OCI-LY1 (cell line): ENCODE measurements at regions not wholly inside any gene's neighbourhood (a gene's known extent, or its start where the extent isn't known, plus 50 kb on each side); places are given as distances from the start of the nearest gene placed in this dataset.

Source experiments
- H2AFZ ChIP-seq: fragments of 200-600 bp; sonication (generic), shearing (Covaris generic); 2 replicates; pipeline ENCODE4 v1.6.0; 2014; ENCODE audit warnings: antibody characterized with exemption, mild to moderate bottlenecking, low read length
- H3F3A ChIP-seq: fragments of 200-600 bp; sonication (generic), shearing (Covaris generic); 2 replicates; pipeline ENCODE4 v1.6.0; 2014; ENCODE audit warnings: mild to moderate bottlenecking, antibody characterized with exemption, low read length, moderate library complexity; ENCODE audit not compliant: insufficient read depth
- H3K27ac ChIP-seq: fragments of 200-600 bp; sonication (generic); 2 replicates; pipeline ENCODE4 v1.5.1; 2014; ENCODE audit warnings: low read length, mixed run types, mild to moderate bottlenecking, low read depth; ENCODE audit not compliant: poor library complexity, severe bottlenecking
- H3K27me3 ChIP-seq: fragments of 200-600 bp; sonication (generic); 2 replicates; pipeline ENCODE4 v1.6.0; 2014; ENCODE audit warnings: antibody characterized with exemption, mild to moderate bottlenecking, low read length, moderate library complexity; ENCODE audit not compliant: insufficient read depth
- H3K36me3 ChIP-seq: fragments of 200-600 bp; sonication (generic); 2 replicates; pipeline ENCODE4 v1.6.1; 2014; ENCODE audit warnings: mild to moderate bottlenecking, antibody characterized with exemption, low read length, moderate library complexity, mixed read lengths; ENCODE audit not compliant: insufficient read depth
- H3K4me1 ChIP-seq: fragments of 200-600 bp; sonication (generic); 2 replicates; pipeline ENCODE4 v1.5.1; 2014; ENCODE audit warnings: mild to moderate bottlenecking, low read length, moderate library complexity; ENCODE audit not compliant: insufficient read depth, severe bottlenecking
- H3K4me2 ChIP-seq: fragments of 200-600 bp; sonication (generic), shearing (Covaris generic); 2 replicates; pipeline ENCODE4 v1.6.1; 2014; ENCODE audit warnings: low read length
- H3K4me3 ChIP-seq: fragments of 200-600 bp; sonication (generic); 2 replicates; pipeline ENCODE4 v1.5.1; 2014; ENCODE audit warnings: low read length, low read depth, mild to moderate bottlenecking, mixed read lengths; ENCODE audit not compliant: poor library complexity, severe bottlenecking
- H3K79me2 ChIP-seq: fragments of 200-600 bp; shearing (Covaris generic); 2 replicates; pipeline ENCODE4 v1.6.1; 2016; ENCODE audit warnings: mixed run types, low read length, mixed read lengths; ENCODE audit not compliant: insufficient read depth
- H3K9ac ChIP-seq: fragments of 200-600 bp; sonication (generic), shearing (Covaris generic); 2 replicates; pipeline ENCODE4 v1.6.1; 2014; ENCODE audit warnings: mild to moderate bottlenecking, low read length, mixed read lengths
- H3K9me2 ChIP-seq: fragments of 200-600 bp; sonication (generic), shearing (Covaris generic); 2 replicates; pipeline ENCODE4 v1.6.1; 2014; ENCODE audit warnings: low read depth, mild to moderate bottlenecking, low read length, mixed read lengths
- H3K9me3 ChIP-seq: fragments of 200-600 bp; shearing (Covaris generic); 2 replicates; pipeline ENCODE4 v1.6.1; 2014; ENCODE audit warnings: low read length, mixed read lengths
- H4K20me1 ChIP-seq: fragments of 200-600 bp; sonication (generic), shearing (Covaris generic); 2 replicates; pipeline ENCODE4 v1.6.0; 2016; ENCODE audit warnings: mild to moderate bottlenecking, low read length; ENCODE audit not compliant: insufficient read depth
- EZH2 ChIP-seq: fragments of 200-600 bp; sonication (generic), shearing (Covaris generic); IDR thresholded peaks from 2 replicates; pipeline ENCODE4 v1.8.0; 2017; ENCODE audit warnings: borderline replicate concordance, mixed run types, mild to moderate bottlenecking, antibody characterized with exemption, low read length, moderate library complexity, mixed read lengths
- TF ChIP-seq, protein P1 (sequence below): fragments of 200-600 bp; sonication (generic), shearing (Covaris generic); IDR thresholded peaks from 2 replicates; pipeline ENCODE4 v1.5.1; 2017; ENCODE audit warnings: mild to moderate bottlenecking, antibody characterized with exemption, low read length, moderate library complexity, mixed read lengths

DNA sequence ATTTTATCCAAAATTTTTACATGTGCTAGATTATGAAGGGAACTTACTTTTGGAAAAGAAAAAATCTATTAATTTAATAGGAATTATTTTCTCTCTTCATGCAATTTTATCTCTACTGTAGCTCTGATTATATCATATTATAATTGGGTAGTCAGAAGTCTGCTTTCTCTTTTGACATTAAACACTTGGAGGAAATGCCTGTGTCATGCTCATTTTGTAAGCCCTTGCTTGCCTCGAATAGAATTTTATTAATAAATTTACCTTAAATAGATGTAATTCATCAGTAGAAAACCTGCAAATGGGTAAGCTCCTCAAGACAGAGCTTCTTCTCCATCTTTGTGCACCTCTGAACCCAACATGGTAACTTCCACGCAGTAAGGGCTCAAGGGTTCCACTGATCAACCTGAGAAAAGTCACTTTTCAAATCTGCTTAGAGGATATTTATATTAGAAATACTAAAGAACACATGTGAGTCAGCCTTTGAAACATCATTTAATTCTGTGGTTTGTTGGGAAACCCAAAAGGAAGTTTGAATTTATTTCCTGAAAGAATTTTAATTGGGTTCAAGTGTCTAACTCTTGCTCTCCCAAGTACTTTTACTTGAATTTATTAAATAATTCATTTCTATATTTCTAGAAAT is 266.0 kb downstream of the ALDH8A1 start:
- H3K9me2 ChIP-seq = no peaks in the 10 kb centered on the region
- H3K9ac ChIP-seq = no peak overlapping the region
- no peaks in the 10 kb centered on the region for H3K36me3 ChIP-seq
- TF ChIP-seq, protein P1, sequence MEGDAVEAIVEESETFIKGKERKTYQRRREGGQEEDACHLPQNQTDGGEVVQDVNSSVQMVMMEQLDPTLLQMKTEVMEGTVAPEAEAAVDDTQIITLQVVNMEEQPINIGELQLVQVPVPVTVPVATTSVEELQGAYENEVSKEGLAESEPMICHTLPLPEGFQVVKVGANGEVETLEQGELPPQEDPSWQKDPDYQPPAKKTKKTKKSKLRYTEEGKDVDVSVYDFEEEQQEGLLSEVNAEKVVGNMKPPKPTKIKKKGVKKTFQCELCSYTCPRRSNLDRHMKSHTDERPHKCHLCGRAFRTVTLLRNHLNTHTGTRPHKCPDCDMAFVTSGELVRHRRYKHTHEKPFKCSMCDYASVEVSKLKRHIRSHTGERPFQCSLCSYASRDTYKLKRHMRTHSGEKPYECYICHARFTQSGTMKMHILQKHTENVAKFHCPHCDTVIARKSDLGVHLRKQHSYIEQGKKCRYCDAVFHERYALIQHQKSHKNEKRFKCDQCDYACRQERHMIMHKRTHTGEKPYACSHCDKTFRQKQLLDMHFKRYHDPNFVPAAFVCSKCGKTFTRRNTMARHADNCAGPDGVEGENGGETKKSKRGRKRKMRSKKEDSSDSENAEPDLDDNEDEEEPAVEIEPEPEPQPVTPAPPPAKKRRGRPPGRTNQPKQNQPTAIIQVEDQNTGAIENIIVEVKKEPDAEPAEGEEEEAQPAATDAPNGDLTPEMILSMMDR = no peak
- no peak for TF ChIP-seq EZH2
- H3K27ac ChIP-seq = no peak overlapping the region
- no peak overlapping the region for H2AFZ ChIP-seq
- no peaks in the 10 kb centered on the region for H3K27me3 ChIP-seq
- no peaks in the 10 kb centered on the region for H3K79me2 ChIP-seq
- H3K4me1 ChIP-seq = no peaks in the 10 kb centered on the region
- H3K9me3 ChIP-seq = no peaks in the 10 kb centered on the region
- H3K4me3 ChIP-seq = no peak overlapping the region
- H3F3A ChIP-seq = no peaks in the 10 kb centered on the region
- H4K20me1 ChIP-seq = no peaks in the 10 kb centered on the region
- no peak overlapping the region for H3K4me2 ChIP-seq

DNA sequence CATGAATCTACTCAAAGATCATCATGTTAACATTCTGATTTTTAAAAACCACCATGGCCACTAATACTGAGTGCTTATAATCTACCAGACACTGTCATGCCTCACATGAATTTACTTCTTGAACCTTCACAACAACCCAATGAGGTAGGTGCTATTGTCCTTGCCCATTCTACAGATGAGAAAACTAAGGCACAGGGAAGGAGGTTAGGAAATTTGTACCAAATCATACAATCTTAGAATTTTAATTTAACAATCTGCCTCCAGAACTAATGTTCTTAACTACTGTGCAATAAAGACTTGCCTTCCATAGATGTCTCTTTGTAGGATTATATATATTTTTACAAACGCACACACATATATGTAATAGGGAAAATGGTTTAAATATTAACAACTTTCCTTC is 269.5 kb downstream of the ALDH8A1 start:
- H3K9ac ChIP-seq = no peak overlapping the region
- H2AFZ ChIP-seq = no peak overlapping the region
- no peaks in the 10 kb centered on the region for H3K9me3 ChIP-seq
- H3K4me3 ChIP-seq = no peak overlapping the region
- no peak overlapping the region for H3K4me2 ChIP-seq
- no peaks in the 10 kb centered on the region for H3K4me1 ChIP-seq
- H3K27me3 ChIP-seq = no peaks in the 10 kb centered on the region
- H4K20me1 ChIP-seq = no peaks in the 10 kb centered on the region
- no peak for TF ChIP-seq EZH2
- TF ChIP-seq, protein P1 = no peak
- H3K27ac ChIP-seq = no peak overlapping the region
- H3K9me2 ChIP-seq = no peaks in the 10 kb centered on the region
- no peaks in the 10 kb centered on the region for H3K79me2 ChIP-seq
- H3K36me3 ChIP-seq = no peaks in the 10 kb centered on the region
- H3F3A ChIP-seq = no peaks in the 10 kb centered on the region

DNA sequence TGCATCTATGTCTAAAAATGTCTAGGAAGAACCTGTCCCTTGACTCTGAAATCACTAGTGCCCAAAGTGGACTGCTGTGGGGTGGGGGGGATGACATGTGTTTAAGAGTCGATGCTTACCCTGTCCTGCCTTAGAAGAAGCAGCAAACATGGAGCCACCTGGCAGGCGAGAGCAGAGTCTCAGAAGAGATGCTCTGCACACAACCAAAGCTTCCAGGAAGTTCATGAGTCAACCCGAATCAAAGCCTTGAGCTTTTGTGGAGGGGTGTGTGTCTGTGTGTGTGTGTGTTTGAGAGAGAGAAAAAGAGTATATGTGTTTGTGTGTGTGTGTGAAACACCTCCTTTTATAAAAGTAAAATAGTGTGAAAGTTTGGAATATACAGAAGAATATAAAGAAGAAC is 269.9 kb downstream of the ALDH8A1 start:
- H3K9ac ChIP-seq = no peak overlapping the region
- no peaks in the 10 kb centered on the region for H3K9me3 ChIP-seq
- no peaks in the 10 kb centered on the region for H3K27me3 ChIP-seq
- H3K27ac ChIP-seq = no peak overlapping the region
- no peak overlapping the region for H3K4me2 ChIP-seq
- no peaks in the 10 kb centered on the region for H3K36me3 ChIP-seq
- no peaks in the 10 kb centered on the region for H3K9me2 ChIP-seq
- no peaks in the 10 kb centered on the region for H4K20me1 ChIP-seq
- no peaks in the 10 kb centered on the region for H3K4me1 ChIP-seq
- no peaks in the 10 kb centered on the region for H3F3A ChIP-seq
- no peak for TF ChIP-seq EZH2
- TF ChIP-seq, protein P1 = no peak
- H3K4me3 ChIP-seq = no peak overlapping the region
- no peaks in the 10 kb centered on the region for H3K79me2 ChIP-seq
- H2AFZ ChIP-seq = no peak overlapping the region
